Stimulated activated CD4-positive, alpha-beta T cell treated with anti-CD3 and anti-CD28 coated beads, Interleukin-12 subunit alpha, Interleukin-12 subunit beta, amount 100 ng/mL, for 48 hours (primary cell): ENCODE measurements at regions not wholly inside any gene's neighbourhood (a gene's known extent, or its start where the extent isn't known, plus 50 kb on each side); places are given as distances from the start of the nearest gene placed in this dataset.

Source experiments
- DNase-seq, 3 donors: peaks; one replicate each; pipeline ENCODE4 v3.0.0-alpha.2; 2020; ENCODE audit warnings: low read depth in 2 of 3, low spot score in 1 of 3

- DNase-seq = no peak
These were observed 52.1 kb upstream of the FAM169A start for GRCh38 chr5:74918232-74918669.

DNA sequence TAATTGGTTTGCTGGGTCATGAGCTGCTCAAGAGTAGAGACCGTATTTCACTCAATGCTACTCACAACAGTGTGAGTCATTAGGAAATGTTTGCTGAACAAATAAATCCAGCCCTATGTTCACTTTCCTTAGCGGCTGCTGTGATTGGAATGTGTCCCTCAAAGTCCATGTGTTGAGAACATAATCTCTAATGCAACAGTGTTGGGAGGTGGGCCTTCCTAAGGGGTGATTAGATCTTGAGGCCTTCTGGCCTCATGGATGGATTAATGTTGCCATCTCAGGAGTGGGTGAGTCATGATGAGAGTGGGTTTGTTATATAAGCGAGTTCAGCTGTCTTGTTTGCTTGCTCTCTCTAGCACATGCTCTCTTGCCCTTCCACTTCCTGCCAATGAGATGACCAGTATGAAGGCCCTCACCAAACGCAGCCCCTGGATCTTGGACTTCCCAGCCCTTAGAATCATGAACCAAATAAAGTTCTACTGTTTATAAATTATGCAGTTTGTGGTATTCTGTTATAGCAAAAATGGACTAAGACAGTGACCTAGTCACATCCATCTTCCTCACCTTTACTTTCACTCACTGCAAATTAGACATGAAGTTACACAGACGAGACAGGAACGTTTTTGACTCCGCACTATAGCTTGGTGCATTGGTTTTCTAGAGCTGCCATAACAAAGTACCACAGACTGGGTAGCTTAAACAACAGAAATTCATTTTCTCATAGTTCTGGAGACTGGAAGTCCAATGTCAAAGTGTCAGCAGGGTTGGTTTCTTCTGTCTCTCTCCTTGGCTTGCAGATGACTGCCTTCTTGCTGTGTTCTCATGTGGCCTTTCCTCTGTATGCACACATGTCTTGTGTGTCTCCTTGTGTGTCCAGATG, 50.9 kb upstream of the FAM169A start:
- no peak for DNase-seq
